Sigmoid colon (tissue), 4 donors: ENCODE measurements at regions not wholly inside any gene's neighbourhood (a gene's known extent, or its start where the extent isn't known, plus 50 kb on each side); places are given as distances from the start of the nearest gene placed in this dataset.
"Not testable (repeated sequence)": the region's sequence is repeated elsewhere in the genome, so short reads cannot be mapped to it uniquely, and the experiment has no call there.

Experiments
- CTCF ChIP-seq, 4 experiments: fragments of 450-650 bp in 3 of 4; fragments of 200-600 bp in 1 of 4; IDR thresholded peaks; one replicate each; pipeline ENCODE4 v1.5.1; 2016 to 2019; ENCODE audit warnings: antibody characterized with exemption in 4 of 4, mild to moderate bottlenecking in 3 of 4, moderate library complexity in 2 of 4
- POLR2A ChIP-seq, 2 donors: fragments of 450-650 bp; IDR thresholded peaks; one replicate each; pipeline ENCODE4 v1.6.1; 2016; ENCODE audit warnings: antibody characterized with exemption in 2 of 2, mild to moderate bottlenecking in 2 of 2, moderate library complexity in 2 of 2
- POLR2AphosphoS5 ChIP-seq, 4 donors: sonication (generic); formaldehyde crosslinking; IDR thresholded peaks; one replicate each; pipeline ENCODE4 v1.6.1; 2017; ENCODE audit warnings: antibody characterized with exemption in 4 of 4

GRCh38 chr1:146556405-146556804, 327.6 kb upstream of the NOTCH2NLA start:
- TF ChIP-seq CTCF, POLR2A, POLR2AphosphoS5 (IDR thresholded peaks at IDR 0.05): not testable (repeated sequence)
